ENCODE measurements at regions not wholly inside any gene's neighbourhood (a gene's known extent, or its start where the extent isn't known, plus 50 kb on each side); places are given as distances from the start of the nearest gene placed in this dataset.

- no peak for TF ChIP-seq POLR2A (IDR thresholded peaks at IDR 0.05)
- TF ChIP-seq CTCF (IDR thresholded peaks at IDR 0.05) = no peak
- TF ChIP-seq EP300 (IDR thresholded peaks at IDR 0.05) = no peak
Observed at GRCh38 chr9:78928625-78929405, 631.9 kb downstream of the PSAT1 start.

Data from ovary (tissue), 3 donors.